SW 1271 (cell line): ENCODE measurements at regions not wholly inside any gene's neighbourhood (a gene's known extent, or its start where the extent isn't known, plus 50 kb on each side); places are given as distances from the start of the nearest gene placed in this dataset.

Experiments used
- DNase-seq, 2 experiments: peaks; one replicate each; lab custom pipeline; 2025; lab: John Stamatoyannopoulos, UW

DNA sequence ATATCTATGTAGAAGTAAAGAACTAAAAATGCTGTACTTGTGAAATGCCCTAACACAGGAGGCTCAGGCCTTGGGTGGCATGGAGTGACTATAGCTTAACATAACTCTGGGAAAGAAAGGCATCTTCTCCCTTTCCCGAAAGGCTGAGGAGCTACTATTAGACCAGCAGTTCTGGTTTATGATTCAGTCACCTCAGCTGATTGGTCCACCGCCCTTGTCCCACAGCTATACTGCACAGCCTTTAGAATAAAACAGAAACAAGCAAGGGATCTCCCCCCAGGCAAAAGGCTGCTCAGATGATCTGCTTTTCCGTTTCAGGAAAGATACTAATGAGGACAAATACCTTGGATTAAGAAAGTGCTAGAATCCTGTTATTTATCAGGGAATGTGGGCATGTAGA, 171.3 kb downstream of the SNCA start:
- no peak for DNase-seq

- no peak for DNase-seq
Observed at GRCh38 chr4:89664521-89664920, 172.4 kb downstream of the SNCA start.

GRCh38 chr4:89661173-89661899, 175.6 kb downstream of the SNCA start:
- DNase-seq = peak in 1 of 2 experiments; percentile 14

- no peak for DNase-seq
Observed at GRCh38 chr4:89660444-89661172, 176.4 kb downstream of the SNCA start.

- no peak for DNase-seq
Observed at GRCh38 chr4:89658701-89659024, 178.3 kb downstream of the SNCA start.

- DNase-seq = peak in 1 of 2 experiments; percentile 31
Observed at GRCh38 chr4:89657931-89658700, 178.8 kb downstream of the SNCA start.

DNA sequence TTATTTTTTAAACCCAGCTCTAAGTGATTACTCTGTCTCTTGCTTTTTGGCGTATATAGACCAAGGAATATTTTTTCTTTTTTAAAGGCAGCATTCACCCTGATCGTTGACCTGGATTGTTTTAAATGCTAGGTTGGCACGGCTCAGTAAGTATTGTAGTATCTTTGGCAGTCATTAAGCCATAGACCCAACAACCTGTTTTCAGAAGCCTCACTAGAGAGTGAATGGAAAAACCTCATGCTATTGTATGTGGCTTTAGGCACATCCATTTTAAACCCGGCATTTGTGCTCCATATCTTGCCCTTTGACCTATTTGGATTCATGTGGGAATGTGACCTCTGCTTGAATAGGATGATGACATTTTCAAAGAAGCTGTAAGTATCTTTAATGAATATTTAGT, 183.9 kb downstream of the SNCA start:
- no peak for DNase-seq

- no peak for DNase-seq
Observed at GRCh38 chr4:89645482-89645881, 191.5 kb downstream of the SNCA start.

- no peak for DNase-seq
Observed at GRCh38 chr4:89641367-89641687, 195.6 kb downstream of the SNCA start.

DNA sequence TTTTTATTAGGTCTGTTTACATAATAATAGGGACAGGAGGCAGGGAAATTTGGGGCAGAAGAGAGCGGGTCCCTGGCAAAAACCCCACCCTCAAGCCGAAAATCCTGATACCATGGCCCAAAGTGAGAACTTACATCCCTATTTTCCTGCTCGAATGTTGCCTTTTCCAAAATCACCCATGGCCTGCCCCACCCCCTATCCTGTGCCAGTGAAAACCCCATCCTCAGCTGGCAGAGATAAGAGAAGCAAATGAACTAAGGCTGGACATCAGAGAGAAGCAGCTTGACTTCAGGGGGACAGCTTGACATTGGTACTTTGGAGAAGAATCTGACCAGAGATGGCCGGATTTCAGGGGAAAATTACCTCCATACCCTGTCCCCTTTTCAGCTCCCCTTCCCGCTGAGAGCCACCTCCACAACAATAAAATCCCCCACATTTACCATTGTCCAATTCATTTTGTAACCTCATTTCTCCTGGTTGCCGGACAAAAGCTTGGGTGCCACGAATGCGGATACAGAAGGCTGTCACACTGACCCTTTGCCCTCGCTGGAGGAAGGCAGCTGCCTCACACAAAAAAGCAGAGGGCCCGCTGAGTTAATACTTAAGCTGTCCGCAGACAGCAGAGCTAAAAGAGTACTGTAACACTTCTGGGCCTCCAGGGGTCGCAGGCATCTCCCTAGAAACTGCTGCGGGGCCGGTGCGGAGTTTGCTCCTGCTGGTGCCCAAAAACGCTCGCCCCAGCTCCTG, 196.2 kb downstream of the SNCA start:
- no peak for DNase-seq

- DNase-seq = no peak
Observed at GRCh38 chr4:89639395-89639794, 197.6 kb downstream of the SNCA start.

DNA sequence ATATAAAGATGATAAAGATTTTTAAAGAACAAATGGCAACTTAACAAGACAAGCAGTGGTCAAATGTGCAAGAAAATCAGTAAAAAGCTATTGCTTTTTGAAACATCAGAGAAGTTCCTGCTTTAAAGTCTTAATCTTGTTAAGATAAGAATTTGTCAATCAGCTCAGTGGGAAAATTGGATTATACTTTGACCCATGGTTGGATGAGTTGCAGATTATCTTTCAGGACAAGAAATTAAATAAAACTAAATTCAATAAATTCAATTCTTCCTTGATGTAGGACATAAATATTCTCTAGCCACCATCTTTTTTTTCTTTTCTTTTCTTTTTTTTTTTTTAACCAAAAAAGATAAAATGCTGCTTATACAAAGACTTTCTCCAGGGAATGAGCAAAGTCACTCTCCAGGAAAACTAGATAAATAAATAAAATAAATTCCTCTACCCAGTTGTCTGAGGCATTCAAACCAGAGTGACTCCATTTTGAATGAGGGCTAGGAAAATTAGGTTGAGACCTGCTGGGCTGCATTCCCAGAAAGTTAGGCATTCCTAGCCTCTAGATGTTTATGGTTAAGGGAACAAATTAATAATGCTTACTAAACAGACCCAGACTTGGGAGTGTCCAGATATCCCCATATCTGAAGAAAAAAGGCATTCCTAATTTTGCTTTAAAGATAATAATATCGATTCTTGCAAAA, 211.2 kb downstream of the SNCA start:
- no peak for DNase-seq

DNA sequence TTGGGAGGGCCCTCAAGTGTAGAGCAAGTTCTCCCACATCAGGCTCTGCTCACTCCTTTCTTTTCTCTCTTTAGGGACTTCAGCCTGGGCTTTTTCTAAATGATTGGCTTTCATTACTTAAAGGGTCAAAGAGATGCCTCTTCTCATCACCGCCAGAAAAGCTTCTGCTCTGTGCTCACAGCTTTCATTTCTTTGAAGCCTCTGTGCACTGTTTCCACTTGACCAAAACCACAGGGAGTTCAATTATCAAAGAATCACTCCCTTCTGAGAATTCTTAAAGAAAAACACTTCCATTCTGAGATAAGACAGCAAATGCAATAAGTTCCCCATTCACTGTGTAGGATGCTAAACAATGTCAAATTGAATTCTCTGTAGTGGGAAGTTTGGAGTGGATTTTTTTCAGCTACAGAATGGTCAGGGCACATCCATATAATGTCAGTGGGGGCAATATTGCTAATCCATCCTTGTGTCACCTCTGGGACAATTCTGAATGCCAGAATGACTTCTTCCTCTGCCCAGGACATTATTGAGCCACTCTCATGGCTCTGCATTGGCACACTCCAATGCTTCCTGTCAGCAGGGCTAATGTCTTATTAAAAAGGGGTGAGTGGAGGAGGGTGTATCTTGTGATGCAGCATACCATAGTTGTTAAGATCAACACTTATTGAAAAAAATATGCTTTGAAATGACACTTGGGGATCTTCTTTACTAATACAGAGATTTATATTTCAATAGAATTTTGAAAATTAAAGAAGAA, 217.6 kb downstream of the SNCA start:
- DNase-seq = no peak

DNA sequence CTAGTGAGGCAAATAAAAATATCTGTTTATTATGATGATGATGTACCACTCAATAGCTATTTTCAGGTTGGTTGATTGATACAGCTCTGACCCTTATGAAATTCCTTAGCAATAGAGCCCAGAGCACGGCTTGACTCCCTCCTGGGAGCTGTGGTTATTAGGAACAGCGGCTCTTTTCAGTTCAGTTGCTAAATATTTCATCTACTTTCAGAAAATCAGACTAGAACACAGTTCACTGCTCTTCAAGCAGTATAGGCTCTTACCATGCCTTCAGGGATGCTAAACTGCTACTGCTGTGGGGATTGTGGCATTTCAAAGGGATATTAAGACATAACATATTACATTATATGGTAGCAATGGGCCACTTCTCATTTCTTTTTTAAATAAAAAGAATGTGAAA, 218.8 kb downstream of the SNCA start:
- DNase-seq = no peak

DNA sequence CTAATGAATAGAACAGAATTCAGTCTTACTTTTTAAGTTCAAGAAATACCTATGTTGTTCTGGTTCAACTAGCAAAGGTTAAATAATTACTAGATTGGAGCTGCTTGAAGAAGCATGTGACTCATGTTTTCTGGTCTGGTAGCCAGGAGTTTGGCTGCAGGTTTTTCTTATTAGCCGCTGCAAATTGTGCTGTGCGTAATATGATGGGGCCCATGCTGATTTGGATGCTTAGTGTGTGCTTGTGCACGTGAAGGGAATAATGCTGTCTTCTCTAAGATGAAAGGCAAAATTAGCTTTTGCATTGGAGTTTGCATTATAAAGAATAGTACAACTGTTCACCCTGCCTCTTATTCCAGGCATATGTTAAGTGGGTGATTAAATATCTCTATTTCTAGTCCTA, 219.6 kb downstream of the SNCA start:
- no peak for DNase-seq

- no peak for DNase-seq
Observed at GRCh38 chr4:89616382-89616781, 220.6 kb downstream of the SNCA start.

GRCh38 chr4:89615051-89615450, 221.9 kb downstream of the SNCA start:
- no peak for DNase-seq

- no peak for DNase-seq
Observed at GRCh38 chr4:89614155-89614554, 222.8 kb downstream of the SNCA start.

- DNase-seq = no peak
Observed at GRCh38 chr4:89610236-89610635, 226.7 kb downstream of the SNCA start.

DNA sequence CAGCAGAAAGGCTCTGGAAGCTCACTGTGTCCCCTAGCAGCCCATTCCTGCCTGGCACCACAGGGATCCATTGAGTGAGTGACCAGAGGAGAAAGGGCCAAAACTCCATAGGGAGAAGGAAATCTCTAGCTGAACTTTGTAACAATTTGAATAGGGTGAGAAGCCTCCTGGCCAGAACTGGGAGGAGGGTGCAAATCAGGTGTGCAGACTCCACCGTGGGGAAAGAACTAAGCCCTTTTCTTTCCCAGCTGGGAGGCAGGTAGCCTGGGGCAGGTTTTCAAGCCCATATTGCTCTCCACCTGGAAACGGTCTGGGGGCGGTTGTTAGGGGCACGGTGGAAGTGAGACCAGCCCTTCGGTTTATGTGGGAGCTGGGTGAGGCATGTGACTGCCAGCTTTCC, 227.2 kb downstream of the SNCA start:
- DNase-seq = no peak

DNA sequence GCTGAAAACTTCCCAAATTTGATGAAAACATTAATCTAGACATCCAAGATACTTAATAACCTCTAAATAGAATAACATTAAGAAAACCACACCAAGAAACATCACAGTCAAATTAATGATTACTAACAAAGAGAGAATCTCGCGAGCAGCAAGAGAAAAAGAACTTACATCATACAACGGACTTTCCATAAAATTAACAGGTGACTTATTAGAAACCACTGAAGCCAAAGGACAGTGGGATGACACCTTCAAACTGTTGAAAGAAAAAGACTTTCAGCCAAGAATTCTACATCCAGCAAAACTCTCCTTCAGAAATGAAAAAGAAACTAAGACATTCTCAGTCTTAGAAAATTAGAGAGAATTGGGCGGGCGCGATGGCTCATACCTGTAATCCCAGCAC, 232.0 kb downstream of the SNCA start:
- DNase-seq = no peak
